ENCODE measurements at regions not wholly inside any gene's neighbourhood (a gene's known extent, or its start where the extent isn't known, plus 50 kb on each side); places are given as distances from the start of the nearest gene placed in this dataset.
"Not testable (repeated sequence)": the region's sequence is repeated elsewhere in the genome, so short reads cannot be mapped to it uniquely, and the experiment has no call there.

GRCh38 chr6:87763901-87764300 is 61.9 kb upstream of the AKIRIN2 start:
- no peak for DNase-seq (ENCODE audit: low read depth in 3 of 3)

GRCh38 chr6:87763276-87763675 is 61.2 kb upstream of the AKIRIN2 start:
- no peak for DNase-seq (ENCODE audit: low read depth in 3 of 3)

GRCh38 chr6:87762116-87762515 is 60.1 kb upstream of the AKIRIN2 start:
- no peak for DNase-seq (ENCODE audit: low read depth in 3 of 3)

- no peak for DNase-seq (ENCODE audit: low read depth in 3 of 3)
Measured at GRCh38 chr6:87757792-87758191, 55.8 kb upstream of the AKIRIN2 start.

GRCh38 chr6:87756858-87757257 is 54.8 kb upstream of the AKIRIN2 start:
- peak in 1 of 3 experiments; percentile 3 for DNase-seq (ENCODE audit: low read depth in 3 of 3)

- DNase-seq (ENCODE audit: low read depth in 3 of 3): no peak
Measured at GRCh38 chr6:87755708-87756671, 54.0 kb upstream of the AKIRIN2 start.

- no peak for DNase-seq (ENCODE audit: low read depth in 3 of 3)
Measured at GRCh38 chr6:87754828-87755227, 52.8 kb upstream of the AKIRIN2 start.

- no peak for DNase-seq (ENCODE audit: low read depth in 3 of 3)
Measured at GRCh38 chr6:87753131-87753685, 51.2 kb upstream of the AKIRIN2 start.

- DNase-seq (ENCODE audit: low read depth in 3 of 3): not testable (repeated sequence)
Measured at GRCh38 chr6:87752503-87752902, 50.5 kb upstream of the AKIRIN2 start.
